Astrocyte (in vitro differentiated cells and primary cell): ENCODE measurements at regions not wholly inside any gene's neighbourhood (a gene's known extent, or its start where the extent isn't known, plus 50 kb on each side); places are given as distances from the start of the nearest gene placed in this dataset.
A peak's percentile ranks its signal among the peaks of the same experiment; 100 is the strongest.

Experiments used
- DNase-seq: peaks from one replicate; pipeline ENCODE4 v3.0.0-alpha.2; 2010; ENCODE audit warnings: low read depth
- FAIRE-seq: peaks from 2 replicates; lab custom pipeline; 2011; peaks lifted over from hg19 to GRCh38; lab: Jason Lieb, UNC
- H2AFZ ChIP-seq: 2 replicates; pipeline ENCODE4 v1.6.0; 2012; ENCODE audit warnings: low read depth, low read length, inconsistent platforms
- H3K27ac ChIP-seq: 2 replicates; pipeline ENCODE4 v1.5.1; 2011; ENCODE audit warnings: low read depth, low read length, inconsistent platforms
- H3K27me3 ChIP-seq: 2 replicates; pipeline ENCODE4 v1.6.0; 2011; ENCODE audit warnings: low read length, inconsistent platforms; ENCODE audit not compliant: insufficient read depth
- H3K36me3 ChIP-seq: 2 replicates; pipeline ENCODE4 v1.5.1; 2011; ENCODE audit warnings: low read length, inconsistent platforms; ENCODE audit not compliant: insufficient read depth
- H3K4me1 ChIP-seq: 2 replicates; pipeline ENCODE4 v1.5.1; 2011; ENCODE audit warnings: low read length, inconsistent platforms; ENCODE audit not compliant: insufficient read depth
- H3K4me2 ChIP-seq: 2 replicates; pipeline ENCODE4 v1.6.0; 2012; ENCODE audit warnings: low read length, inconsistent platforms
- H3K4me3 ChIP-seq: 2 replicates; pipeline ENCODE4 v1.5.1; 2011; ENCODE audit warnings: low read depth, mild to moderate bottlenecking, low read length, inconsistent platforms; ENCODE audit not compliant: insufficient read depth
- H3K79me2 ChIP-seq: 2 replicates; pipeline ENCODE4 v1.6.0; 2012; ENCODE audit warnings: mild to moderate bottlenecking, low read length, inconsistent platforms; ENCODE audit not compliant: insufficient read depth
- H3K9ac ChIP-seq: 2 replicates; pipeline ENCODE4 v1.6.0; 2012; ENCODE audit warnings: mild to moderate bottlenecking, low read length, inconsistent platforms
- H3K9me3 ChIP-seq: 2 replicates; pipeline ENCODE4 v1.5.1; 2012; ENCODE audit warnings: low read depth, mild to moderate bottlenecking, low read length, inconsistent platforms; ENCODE audit not compliant: insufficient read depth
- H4K20me1 ChIP-seq: 2 replicates; pipeline ENCODE4 v1.6.0; 2012; ENCODE audit warnings: low read length, inconsistent platforms; ENCODE audit not compliant: insufficient read depth
- H3K27ac Mint-ChIP-seq: one replicate; pipeline ENCODE4 v1.8.0; 2021; ENCODE audit warnings: mild to moderate bottlenecking, mixed read lengths; ENCODE audit not compliant: unreplicated experiment
- H3K27me3 Mint-ChIP-seq: one replicate; pipeline ENCODE4 v1.8.0; 2021; ENCODE audit warnings: low read depth, mixed read lengths; ENCODE audit not compliant: unreplicated experiment
- H3K36me3 Mint-ChIP-seq: one replicate; pipeline ENCODE4 v1.8.0; 2021; ENCODE audit warnings: low read depth, mixed read lengths; ENCODE audit not compliant: unreplicated experiment
- H3K4me1 Mint-ChIP-seq: one replicate; pipeline ENCODE4 v1.8.0; 2021; ENCODE audit warnings: low read depth, mixed read lengths; ENCODE audit not compliant: unreplicated experiment
- H3K4me3 Mint-ChIP-seq: one replicate; pipeline ENCODE4 v1.8.0; 2021; ENCODE audit warnings: mild to moderate bottlenecking, moderate library complexity, mixed read lengths; ENCODE audit not compliant: unreplicated experiment
- H3K9me3 Mint-ChIP-seq: one replicate; pipeline ENCODE4 v1.8.0; 2021; ENCODE audit warnings: mild to moderate bottlenecking, mixed read lengths; ENCODE audit not compliant: unreplicated experiment
- CTCF ChIP-seq: IDR thresholded peaks from 2 replicates; pipeline ENCODE4 v1.5.1; 2011; ENCODE audit warnings: low read depth, mild to moderate bottlenecking, inconsistent platforms, low read length, moderate library complexity; ENCODE audit not compliant: insufficient read depth
- EZH2 ChIP-seq: IDR thresholded peaks from 2 replicates; pipeline ENCODE4 v1.6.1; 2012; ENCODE audit warnings: mild to moderate bottlenecking, low read length, inconsistent platforms; ENCODE audit not compliant: insufficient read depth

DNA sequence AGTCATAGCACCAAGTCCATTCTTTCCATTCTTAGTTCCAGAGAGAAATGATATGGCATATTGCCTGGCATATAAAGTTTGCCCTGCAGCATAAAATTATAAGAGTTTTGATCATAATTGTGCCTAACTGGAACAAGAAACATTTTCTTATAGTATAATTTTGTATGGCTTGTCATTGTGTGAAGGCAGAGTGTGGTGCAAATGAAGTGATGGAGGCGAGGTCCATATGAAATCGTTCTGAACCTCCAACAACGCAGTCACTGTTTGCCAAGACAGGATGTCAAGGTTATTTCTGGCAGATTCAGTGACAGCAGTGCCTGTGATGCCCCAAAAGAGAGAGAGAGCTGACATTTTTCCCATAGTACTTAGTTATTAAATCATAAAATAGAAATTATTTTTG, 584.0 kb downstream of the ADGRL2 start:
- FAIRE-seq, result no peak
- no peaks in the 10 kb centered on the region for H3K27me3 ChIP-seq
- TF ChIP-seq CTCF (no peak), EZH2 (no peak)

GRCh38 chr1:82377201-82377884, 576.6 kb downstream of the ADGRL2 start:
- Histone ChIP-seq H3K9ac (no peak overlapping the region), H3K4me1 (no peaks in the 10 kb centered on the region), H3K9me3 (no peaks in the 10 kb centered on the region), H3K79me2 (no peaks in the 10 kb centered on the region), H4K20me1 (no peaks in the 10 kb centered on the region), H3K36me3 (no peaks in the 10 kb centered on the region), H3K4me2 (peak overlapping the region; percentile 21), H2AFZ (no peak overlapping the region), H3K4me3 (no peak overlapping the region), H3K27ac (no peak overlapping the region), H3K27me3 (no peaks in the 10 kb centered on the region)
- Mint-ChIP-seq H3K27ac (no peak overlapping the region), H3K4me3 (no peak overlapping the region), H3K4me1 (peaks cover 4% of the 10 kb centered on the region), H3K9me3 (peaks cover 3% of the 10 kb centered on the region), H3K36me3 (no peaks in the 10 kb centered on the region), H3K27me3 (no peaks in the 10 kb centered on the region)
- peak; percentile 70 for DNase-seq
- TF ChIP-seq CTCF, result no peak
- no peak for TF ChIP-seq EZH2
- FAIRE-seq, result no peak

More for the DNA sequence above, 584.0 kb downstream of the ADGRL2 start:
- Histone ChIP-seq H3K4me3 (no peak overlapping the region), H3K4me2 (no peak overlapping the region), H4K20me1 (no peaks in the 10 kb centered on the region), H3K79me2 (no peaks in the 10 kb centered on the region), H3K4me1 (no peaks in the 10 kb centered on the region), H3K9me3 (no peaks in the 10 kb centered on the region), H3K9ac (no peak overlapping the region), H2AFZ (no peak overlapping the region), H3K36me3 (no peaks in the 10 kb centered on the region), H3K27ac (no peak overlapping the region)
- no peak overlapping the region for H3K4me3 Mint-ChIP-seq
- H3K36me3 Mint-ChIP-seq, result no peaks in the 10 kb centered on the region
- H3K27me3 Mint-ChIP-seq, result no peaks in the 10 kb centered on the region
- DNase-seq, result no peak
- H3K4me1 Mint-ChIP-seq, result no peaks in the 10 kb centered on the region
- peaks cover 3% of the 10 kb centered on the region for H3K9me3 Mint-ChIP-seq
- H3K27ac Mint-ChIP-seq, result no peak overlapping the region

- FAIRE-seq (no peak), DNase-seq (no peak)
- TF ChIP-seq CTCF (no peak), EZH2 (no peak)
- Mint-ChIP-seq H3K4me1 (peaks cover 4% of the 10 kb centered on the region), H3K36me3 (no peaks in the 10 kb centered on the region), H3K27me3 (no peaks in the 10 kb centered on the region), H3K27ac (no peak overlapping the region), H3K4me3 (no peak overlapping the region), H3K9me3 (no peaks in the 10 kb centered on the region)
- Histone ChIP-seq H3K9ac (no peak overlapping the region), H3K27ac (no peak overlapping the region), H3K79me2 (no peaks in the 10 kb centered on the region), H3K27me3 (no peaks in the 10 kb centered on the region), H3K4me1 (no peaks in the 10 kb centered on the region), H3K4me3 (no peak overlapping the region), H3K4me2 (no peak overlapping the region), H3K36me3 (no peaks in the 10 kb centered on the region), H3K9me3 (no peaks in the 10 kb centered on the region), H4K20me1 (no peaks in the 10 kb centered on the region), H2AFZ (no peak overlapping the region)
These were observed 573.0 kb downstream of the ADGRL2 start for GRCh38 chr1:82373710-82374109.
